Glomerular visceral epithelial cell (primary cell): ENCODE measurements at regions not wholly inside any gene's neighbourhood (a gene's known extent, or its start where the extent isn't known, plus 50 kb on each side); places are given as distances from the start of the nearest gene placed in this dataset.
A peak's percentile ranks its signal among the peaks of the same experiment; 100 is the strongest.

Source experiments
- DNase-seq: peaks from one replicate; pipeline ENCODE4 v3.0.0-alpha.2; 2016; ENCODE audit errors: extremely low spot score

DNA sequence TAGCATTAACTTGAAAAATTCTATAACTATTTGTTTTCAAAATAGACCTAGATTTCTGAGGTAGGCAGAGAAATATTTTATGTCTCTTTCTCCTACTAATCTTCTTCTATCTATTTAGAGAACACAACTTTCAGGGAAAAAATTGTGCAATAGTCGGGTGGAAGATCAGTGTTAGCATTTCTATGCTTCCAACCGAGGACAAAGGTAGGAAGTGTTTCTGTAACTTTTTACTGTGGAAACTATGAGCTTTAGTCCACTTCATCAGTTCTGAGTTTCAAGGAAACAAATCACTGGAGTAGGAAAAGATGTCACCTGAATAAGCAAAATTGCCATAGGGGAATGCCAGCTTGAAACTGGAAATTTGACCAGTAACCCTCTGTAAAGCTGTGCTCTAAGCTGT, 207.7 kb upstream of the CTAGE1 start:
- DNase-seq = no peak

DNA sequence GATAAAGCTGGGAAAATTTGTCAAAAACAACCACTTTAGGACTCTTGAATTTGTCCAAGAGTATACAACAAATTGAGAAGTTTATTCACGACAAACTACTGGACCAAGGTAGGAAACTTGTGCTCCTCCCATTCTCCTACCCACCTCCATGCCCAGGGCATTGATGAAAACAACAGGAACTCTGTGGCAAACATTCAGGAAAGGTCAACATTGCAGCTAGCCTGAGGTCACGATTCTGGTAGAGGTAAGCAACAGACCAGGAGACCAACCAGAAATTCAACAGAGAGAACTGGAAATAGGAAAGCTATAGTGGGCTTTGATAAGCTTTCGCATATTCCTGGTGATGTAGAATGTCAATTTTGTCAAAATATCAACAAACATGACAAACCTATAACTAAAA, 209.1 kb upstream of the CTAGE1 start:
- DNase-seq = no peak

DNA sequence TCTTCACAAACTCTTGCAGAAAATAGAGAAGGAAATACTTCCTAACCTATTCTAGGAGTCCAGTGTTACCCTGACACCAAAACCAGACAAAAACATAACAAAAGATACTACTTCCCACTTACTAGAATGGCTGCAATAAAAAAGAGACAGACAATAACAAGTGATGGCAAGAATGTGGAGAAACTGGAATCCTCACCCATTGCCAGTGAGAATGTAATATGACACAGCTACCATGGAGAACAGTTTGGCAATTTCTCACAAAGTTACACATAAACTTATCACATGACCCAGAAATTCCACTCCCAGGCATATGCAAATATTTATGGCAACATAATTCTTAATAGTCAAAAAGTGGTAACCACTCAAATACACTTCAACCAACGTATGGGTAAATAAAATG, 209.8 kb upstream of the CTAGE1 start:
- DNase-seq = no peak

- no peak for DNase-seq
Measured at GRCh38 chr18:22628795-22629510, 211.2 kb upstream of the CTAGE1 start.

DNA sequence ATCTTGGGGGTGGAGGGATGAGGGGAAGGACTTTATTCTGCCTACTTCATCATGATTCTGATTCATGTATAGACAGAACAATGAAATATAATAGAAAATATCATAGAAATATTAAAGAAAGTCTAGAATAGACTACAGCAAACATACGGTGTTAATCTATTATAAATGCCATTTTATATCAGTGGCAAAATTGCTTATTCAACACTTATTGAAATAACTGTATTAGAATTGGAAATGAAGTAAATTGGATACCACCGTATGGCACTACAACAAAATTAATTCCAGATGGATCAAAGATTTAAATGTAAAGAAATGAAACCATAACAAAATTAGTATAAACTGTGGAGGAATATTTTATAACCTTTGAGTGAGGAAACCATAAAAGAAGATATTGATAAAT, 213.3 kb upstream of the CTAGE1 start:
- DNase-seq = no peak

- no peak for DNase-seq
Measured at GRCh38 chr18:22632191-22632590, 214.5 kb upstream of the CTAGE1 start.

GRCh38 chr18:22634464-22634863, 216.7 kb upstream of the CTAGE1 start:
- no peak for DNase-seq

GRCh38 chr18:22637787-22638186, 220.1 kb upstream of the CTAGE1 start:
- peak; percentile 28 for DNase-seq

DNA sequence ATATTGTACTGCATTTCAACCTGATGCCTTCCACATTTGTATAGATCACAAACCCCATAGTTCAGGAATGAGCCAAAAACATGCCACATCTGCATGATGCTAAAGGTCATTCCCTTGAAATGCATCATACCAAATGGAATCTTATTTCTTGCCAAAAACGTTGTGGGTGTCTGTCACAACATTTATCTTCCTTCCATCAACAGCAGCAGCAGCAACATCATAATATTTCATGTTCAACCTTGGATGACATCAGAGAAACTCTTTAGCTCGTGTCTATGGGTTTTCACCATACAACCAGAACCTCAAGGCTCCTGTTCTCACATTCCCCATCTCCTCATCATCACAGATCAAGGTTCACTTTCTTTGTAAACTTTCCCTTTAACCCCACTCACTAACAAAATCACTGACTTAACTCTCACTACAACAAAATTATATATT, 221.3 kb upstream of the CTAGE1 start:
- peak; percentile 58 for DNase-seq

DNA sequence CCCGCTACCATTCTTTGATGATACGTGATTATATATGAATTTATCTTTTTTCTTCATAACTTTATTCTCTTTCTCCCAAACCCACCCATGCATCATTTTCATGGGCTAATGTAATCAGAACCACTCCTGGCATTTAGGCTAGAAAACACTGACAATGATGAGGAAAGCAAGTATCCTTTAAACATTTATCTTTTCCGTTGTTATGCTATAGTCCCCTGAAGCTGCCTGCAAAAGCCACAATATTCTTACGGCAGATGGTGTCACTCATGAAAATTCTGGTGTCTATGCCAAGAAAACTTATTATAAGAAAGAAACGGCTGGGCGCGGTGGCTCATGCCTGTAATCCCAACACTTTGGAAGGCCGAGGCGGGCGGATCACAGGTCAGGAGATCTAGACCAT, 221.8 kb upstream of the CTAGE1 start:
- DNase-seq = no peak

DNA sequence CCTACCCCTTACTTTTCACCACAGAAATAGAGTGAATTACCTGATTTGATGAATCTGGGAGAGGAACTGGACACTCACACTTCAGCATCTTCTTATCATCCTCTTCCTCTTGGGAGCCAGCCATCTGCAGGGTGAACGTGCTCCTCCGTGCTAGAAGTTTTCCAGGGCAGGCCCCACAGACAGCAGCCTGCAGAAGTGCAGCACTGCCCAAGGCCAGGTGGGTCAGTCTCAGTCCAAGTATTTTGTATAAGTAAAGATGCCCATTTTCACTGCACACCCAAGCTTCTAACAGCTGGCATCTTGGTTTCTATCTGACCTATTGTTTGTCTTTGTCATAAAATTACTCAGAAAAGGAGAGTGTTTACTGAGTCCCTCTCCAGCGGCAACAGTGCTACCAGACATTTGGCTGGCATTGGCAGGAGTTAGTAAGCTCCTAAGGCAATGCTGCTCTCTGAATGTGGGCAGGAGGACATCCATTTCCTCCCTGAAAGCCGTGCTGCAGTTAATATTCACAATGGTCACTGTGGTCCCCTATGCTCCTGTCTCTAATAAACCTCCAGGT, 222.6 kb upstream of the CTAGE1 start:
- DNase-seq = no peak

DNA sequence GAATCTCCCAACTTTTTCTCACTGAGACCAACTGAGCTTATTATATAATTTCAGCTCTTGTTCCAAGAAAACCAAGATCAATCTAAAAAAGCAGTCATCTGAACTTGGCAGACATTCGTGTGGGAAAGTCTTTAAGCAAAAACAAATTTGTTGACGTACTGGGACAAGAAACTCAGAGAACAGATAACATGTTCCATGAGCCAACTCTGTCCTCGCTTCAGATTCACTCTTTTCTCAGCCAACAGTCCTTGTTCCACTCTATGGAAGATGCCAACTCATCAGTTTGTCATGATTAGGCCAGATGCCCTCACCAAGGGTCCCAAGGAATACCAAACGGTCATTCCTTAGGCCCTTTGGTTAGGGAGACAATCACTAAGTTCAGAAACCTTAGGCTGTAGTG, 224.2 kb upstream of the CTAGE1 start:
- no peak for DNase-seq

GRCh38 chr18:22643731-22644130, 226.0 kb upstream of the CTAGE1 start:
- no peak for DNase-seq

- DNase-seq = no peak
Measured at GRCh38 chr18:22650247-22650646, 232.5 kb upstream of the CTAGE1 start.

- no peak for DNase-seq
Measured at GRCh38 chr18:22657619-22658018, 239.9 kb upstream of the CTAGE1 start.

- DNase-seq = no peak
Measured at GRCh38 chr18:22658318-22658717, 240.6 kb upstream of the CTAGE1 start.

- no peak for DNase-seq
Measured at GRCh38 chr18:22663378-22663777, 245.7 kb upstream of the CTAGE1 start.

- no peak for DNase-seq
Measured at GRCh38 chr18:22666411-22666940, 248.8 kb upstream of the CTAGE1 start.

- DNase-seq = no peak
Measured at GRCh38 chr18:22667156-22667555, 249.4 kb upstream of the CTAGE1 start.

DNA sequence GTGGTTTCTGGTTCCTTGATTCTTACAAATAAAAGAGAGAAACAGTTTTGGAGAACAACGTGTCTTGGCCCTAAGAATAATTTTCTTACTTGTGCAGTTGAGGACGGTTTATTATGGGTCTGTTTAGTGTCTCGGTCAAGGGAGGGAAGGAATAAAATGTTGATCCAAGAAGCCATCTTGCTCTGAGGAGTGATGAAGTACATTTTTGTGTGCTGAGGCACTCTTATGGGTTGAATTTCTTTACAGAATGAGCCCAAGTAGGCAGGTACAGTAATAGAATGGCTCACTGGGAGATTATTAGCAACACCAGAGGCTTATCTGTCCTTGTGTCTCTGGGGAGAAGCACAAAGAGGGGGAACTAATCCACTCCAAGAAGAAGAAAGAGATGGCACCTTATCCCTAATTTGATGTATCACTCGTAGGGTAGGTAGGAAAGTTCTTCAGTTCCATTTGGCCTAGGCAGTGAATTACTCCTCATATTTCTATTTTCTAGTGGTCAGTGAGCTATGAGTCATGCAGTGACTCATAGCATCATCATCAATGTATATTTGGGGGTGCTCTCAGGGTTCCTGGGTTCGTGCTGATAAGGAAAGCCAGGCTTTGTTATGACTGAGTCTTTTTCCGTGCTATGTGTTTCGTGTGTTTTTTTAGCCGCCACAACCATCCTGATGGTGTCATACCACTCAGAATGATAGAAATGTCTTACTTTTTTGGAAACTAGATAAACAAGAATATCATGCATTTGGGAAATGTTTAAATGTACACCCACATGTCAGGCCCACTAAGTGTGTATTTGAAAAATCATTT, 250.1 kb upstream of the CTAGE1 start:
- peak; percentile 90 for DNase-seq

- DNase-seq = peak; percentile 22
Measured at GRCh38 chr18:22668496-22668895, 250.8 kb upstream of the CTAGE1 start.

DNA sequence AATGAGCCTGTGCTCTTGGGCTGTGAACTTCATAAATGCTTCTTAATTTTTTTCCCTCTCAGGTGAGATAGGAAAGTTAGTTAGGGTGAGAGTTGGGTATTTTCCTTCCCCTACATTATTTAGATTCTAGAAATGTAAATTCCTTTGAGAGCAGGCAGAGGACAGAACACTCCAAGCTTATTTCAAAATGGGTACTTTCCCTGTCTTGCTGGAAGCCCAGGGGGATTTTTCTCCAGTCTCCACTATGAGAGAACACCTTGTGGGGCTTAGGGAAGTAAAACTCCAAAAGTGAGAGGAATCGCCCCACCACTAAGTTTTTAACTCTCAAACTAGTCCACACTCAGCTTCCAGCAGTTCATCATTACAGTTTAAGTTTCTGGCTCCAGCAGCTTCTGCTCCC, 253.2 kb upstream of the CTAGE1 start:
- no peak for DNase-seq
